ENCODE measurements at regions not wholly inside any gene's neighbourhood (a gene's known extent, or its start where the extent isn't known, plus 50 kb on each side); places are given as distances from the start of the nearest gene placed in this dataset.

GRCh38 chr19:27901078-27901477 lies 1311.9 kb downstream of the UQCRFS1 start (continued):
- TF ChIP-seq ZNF274 (IDR thresholded peaks at IDR 0.05; ENCODE audit: insufficient read depth, insufficient read length) (no peak), IKZF2 (IDR thresholded peaks at IDR 0.05) (no peak), RUNX3 (IDR thresholded peaks at IDR 0.05; ENCODE audit: low read length) (no peak), MAX (IDR thresholded peaks at IDR 0.05; ENCODE audit: low read depth, low read length) (no peak), RAD51 (IDR thresholded peaks at IDR 0.05) (no peak), FOXK2 (IDR thresholded peaks at IDR 0.05) (no peak), EZH2 (IDR thresholded peaks at IDR 0.05; ENCODE audit: borderline replicate concordance, control insufficient read depth, low read depth, low read length) (no peak), HSF1 (IDR thresholded peaks at IDR 0.05; ENCODE audit: low read depth, low read length) (no peak), SREBF1 (IDR thresholded peaks at IDR 0.05; ENCODE audit: low read length) (no peak)
- TF ChIP-seq, protein P1, sequence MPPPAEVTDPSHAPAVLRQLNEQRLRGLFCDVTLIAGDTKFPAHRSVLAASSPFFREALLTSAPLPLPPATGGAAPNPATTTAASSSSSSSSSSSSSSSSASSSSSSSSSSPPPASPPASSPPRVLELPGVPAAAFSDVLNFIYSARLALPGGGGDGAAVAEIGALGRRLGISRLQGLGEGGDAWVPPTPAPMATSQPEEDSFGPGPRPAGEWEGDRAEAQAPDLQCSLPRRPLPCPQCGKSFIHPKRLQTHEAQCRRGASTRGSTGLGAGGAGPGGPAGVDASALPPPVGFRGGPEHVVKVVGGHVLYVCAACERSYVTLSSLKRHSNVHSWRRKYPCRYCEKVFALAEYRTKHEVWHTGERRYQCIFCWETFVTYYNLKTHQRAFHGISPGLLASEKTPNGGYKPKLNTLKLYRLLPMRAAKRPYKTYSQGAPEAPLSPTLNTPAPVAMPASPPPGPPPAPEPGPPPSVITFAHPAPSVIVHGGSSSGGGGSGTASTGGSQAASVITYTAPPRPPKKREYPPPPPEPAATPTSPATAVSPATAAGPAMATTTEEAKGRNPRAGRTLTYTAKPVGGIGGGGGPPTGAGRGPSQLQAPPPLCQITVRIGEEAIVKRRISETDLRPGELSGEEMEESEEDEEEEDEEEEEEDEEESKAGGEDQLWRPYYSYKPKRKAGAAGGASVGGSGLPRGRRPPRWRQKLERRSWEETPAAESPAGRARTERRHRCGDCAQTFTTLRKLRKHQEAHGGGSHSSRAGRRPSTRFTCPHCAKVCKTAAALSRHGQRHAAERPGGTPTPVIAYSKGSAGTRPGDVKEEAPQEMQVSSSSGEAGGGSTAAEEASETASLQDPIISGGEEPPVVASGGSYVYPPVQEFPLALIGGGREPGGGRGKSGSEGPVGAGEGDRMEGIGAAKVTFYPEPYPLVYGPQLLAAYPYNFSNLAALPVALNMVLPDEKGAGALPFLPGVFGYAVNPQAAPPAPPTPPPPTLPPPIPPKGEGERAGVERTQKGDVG (CRISPR knock-in tag; IDR thresholded peaks at IDR 0.05), result no peak
